ENCODE measurements at regions not wholly inside any gene's neighbourhood (a gene's known extent, or its start where the extent isn't known, plus 50 kb on each side); places are given as distances from the start of the nearest gene placed in this dataset.

DNA sequence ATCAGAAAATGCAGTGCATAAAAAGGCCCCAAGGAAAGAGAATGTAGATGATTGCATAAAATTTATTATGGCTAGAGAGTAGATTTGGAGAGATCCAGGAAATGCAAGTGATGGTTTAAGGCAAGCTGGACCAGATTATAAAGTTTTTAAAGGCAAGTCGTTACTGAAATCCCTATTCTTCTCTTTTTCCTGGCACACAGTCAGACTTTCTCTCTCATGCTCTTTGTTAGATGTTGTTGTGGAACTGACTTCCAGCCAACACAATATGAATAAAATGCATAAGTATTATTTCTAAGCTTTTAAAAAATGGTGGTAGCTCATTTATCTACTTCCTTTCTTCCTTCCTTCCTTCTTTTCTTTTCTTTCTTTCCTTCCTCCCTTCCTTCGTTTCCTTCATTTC is 1085.4 kb upstream of the CDH6 start:
- FAIRE-seq (no peak), DNase-seq (ENCODE audit: low spot score in 2 of 2) (no peak)

DNA sequence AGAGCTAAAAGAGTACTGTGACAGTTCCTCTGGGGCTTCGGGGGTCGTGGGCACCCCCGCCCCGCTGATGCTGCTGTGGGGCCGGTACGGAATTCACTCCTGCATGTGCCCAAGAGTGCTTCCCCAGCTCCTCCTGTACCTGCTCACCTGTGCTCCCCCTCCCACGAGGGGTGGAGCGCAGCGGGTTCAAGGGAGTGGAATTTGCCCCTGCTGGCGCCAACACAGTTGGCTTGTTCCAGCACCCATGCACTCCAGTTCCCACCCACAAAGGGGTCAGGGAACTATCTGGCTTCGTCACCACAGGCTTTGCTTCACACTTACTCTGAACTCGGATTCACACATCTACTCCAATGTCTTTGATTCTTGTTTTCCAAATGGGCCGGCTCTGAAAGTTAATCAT is 1086.9 kb upstream of the CDH6 start:
- no peak for FAIRE-seq
- no peak for DNase-seq (ENCODE audit: low spot score in 2 of 2)

DNA sequence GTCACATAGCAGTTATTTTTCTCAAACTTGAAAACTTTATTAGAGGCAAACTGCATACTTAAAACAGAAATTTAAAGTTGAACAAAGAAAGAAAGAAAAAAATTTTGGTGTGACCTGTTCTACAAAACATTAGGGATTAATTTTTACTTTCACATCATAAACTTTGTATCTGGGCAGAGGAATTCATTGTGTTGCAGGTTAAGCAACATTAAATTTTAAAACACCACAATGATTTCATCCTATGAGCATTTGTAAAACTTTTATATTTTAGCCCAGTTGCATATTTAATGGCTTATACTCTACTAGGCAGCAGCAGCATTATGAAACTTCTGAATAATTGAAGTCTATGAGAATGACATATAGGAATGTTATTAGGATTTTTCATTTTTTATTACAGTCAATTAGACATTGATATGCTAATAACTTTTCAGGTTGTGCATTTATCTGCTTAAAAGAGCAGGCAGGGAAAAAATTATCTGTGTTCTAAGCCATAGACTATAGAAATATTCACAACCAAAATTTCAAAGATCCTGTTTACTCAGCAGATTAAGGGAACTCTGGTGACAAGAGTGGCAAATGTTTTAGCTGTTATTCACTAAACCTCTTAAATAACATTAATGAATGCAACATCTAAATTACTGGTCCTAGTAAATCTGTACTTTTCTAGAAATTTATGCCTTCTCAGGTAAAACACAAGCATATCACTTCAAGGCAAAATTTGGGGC is 1088.5 kb upstream of the CDH6 start:
- FAIRE-seq (no peak), DNase-seq (ENCODE audit: low spot score in 2 of 2) (no peak)

GRCh38 chr5:30103452-30104202 is 1089.9 kb upstream of the CDH6 start:
- DNase-seq (ENCODE audit: low spot score in 2 of 2) (no peak), FAIRE-seq (no peak)

DNA sequence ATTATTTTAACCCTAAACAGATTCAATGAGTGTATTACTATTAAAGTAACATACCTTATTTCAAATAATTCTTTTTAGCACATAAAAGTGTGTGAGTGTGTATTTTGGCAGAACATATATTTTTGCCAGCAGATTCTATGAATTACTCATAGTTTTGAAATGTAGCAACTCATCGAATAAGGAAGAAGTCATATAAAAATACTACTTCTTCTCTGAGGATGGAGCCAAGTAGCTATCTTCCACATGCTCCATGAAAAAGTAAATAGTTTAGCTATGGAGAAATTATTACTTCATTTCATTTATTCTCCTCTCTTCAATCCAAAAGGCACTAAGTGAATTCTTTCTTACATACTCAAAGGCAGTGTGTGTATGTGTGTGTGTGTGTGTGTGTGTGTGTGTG is 1090.4 kb upstream of the CDH6 start:
- DNase-seq (ENCODE audit: low spot score in 2 of 2), result no peak
- no peak for FAIRE-seq

GRCh38 chr5:30102185-30102584 is 1091.3 kb upstream of the CDH6 start:
- no peak for FAIRE-seq
- DNase-seq (ENCODE audit: low spot score in 2 of 2), result no peak

DNA sequence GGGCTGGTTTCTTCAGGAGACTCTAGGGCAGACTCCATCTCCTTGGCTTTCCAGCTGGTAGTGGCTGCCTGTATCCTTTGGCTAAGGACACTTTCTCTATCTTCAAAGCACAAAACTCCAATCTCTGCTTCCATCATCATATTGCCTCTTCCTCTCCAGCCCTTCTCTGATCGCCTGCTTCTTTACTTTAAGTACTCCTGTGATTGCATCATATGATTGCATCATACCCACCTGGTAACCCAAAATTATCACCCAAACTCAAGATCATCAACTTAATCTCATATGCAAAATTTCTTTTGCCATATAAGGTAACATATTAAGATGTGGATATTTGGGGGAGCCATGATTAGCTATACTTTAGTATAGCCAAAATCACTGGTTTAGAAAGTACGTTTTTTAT is 1092.6 kb upstream of the CDH6 start:
- DNase-seq (ENCODE audit: low spot score in 2 of 2), result no peak
- no peak for FAIRE-seq

DNA sequence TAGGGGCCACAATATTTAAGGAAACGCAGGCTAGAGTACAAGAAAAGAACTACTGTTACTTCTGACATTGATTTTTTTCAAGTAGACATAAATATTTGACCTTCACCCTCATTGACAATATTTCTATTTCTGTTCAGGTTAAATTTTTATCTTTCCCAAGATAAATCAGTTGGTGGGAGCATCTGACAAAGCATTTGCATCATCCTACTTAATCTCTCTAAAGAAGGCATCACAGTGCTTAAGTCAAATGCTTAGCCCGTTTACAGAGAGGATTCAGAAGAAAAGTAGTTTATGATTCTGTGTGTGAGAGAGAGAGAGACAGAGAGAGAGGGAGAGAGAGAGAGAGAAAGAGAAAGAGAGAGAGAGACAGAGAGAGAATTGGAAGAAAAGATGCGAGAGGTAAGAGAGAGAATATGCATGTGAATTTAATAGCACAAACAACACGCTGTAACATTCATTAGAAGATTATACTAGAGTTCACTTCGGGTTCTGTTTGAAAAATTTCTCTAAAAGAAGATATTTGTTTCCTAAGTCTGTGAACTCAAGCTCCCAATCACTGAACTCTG is 1093.3 kb upstream of the CDH6 start:
- FAIRE-seq, result no peak

GRCh38 chr5:30099634-30100033 is 1093.9 kb upstream of the CDH6 start:
- DNase-seq (ENCODE audit: low spot score in 2 of 2) (no peak), FAIRE-seq (no peak)

More for the DNA sequence above, 1093.3 kb upstream of the CDH6 start:
- DNase-seq (ENCODE audit: low spot score in 2 of 2), result no peak

- FAIRE-seq, result peak; percentile 60
These were observed 1094.5 kb upstream of the CDH6 start for GRCh38 chr5:30098940-30099339.

GRCh38 chr5:30092548-30092947 is 1100.9 kb upstream of the CDH6 start:
- DNase-seq (ENCODE audit: low spot score in 2 of 2) (no peak), FAIRE-seq (no peak)

More at GRCh38 chr5:30098940-30099339, 1094.5 kb upstream of the CDH6 start:
- no peak for DNase-seq (ENCODE audit: low spot score in 2 of 2)

GRCh38 chr5:30069441-30070263 is 1123.8 kb upstream of the CDH6 start:
- DNase-seq (ENCODE audit: low spot score in 2 of 2) (no peak), FAIRE-seq (no peak)

DNA sequence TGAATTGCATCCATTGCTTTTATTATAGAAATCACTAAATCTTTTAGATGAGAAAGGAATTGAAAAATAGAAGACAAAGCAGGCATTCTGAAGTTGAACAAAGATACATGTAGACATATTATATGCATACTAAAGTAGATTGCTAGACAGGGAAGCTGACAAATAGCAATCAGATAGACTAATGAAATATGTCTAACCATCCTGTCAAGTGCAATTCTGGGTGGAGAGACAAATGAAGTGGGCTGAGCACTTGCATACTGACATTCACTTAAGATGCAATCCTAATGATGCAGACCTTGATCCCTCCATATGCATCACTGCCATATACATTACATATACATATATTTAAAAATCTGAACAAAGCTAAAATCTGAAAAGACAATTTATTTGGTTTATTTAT is 1130.0 kb upstream of the CDH6 start:
- FAIRE-seq (no peak), DNase-seq (ENCODE audit: low spot score in 2 of 2) (no peak)

GRCh38 chr5:30051976-30052375 is 1141.5 kb upstream of the CDH6 start:
- no peak for DNase-seq (ENCODE audit: low spot score in 2 of 2)

GRCh38 chr5:30050056-30050815 is 1143.2 kb upstream of the CDH6 start:
- FAIRE-seq (no peak), DNase-seq (ENCODE audit: low spot score in 2 of 2) (no peak)

More at GRCh38 chr5:30051976-30052375, 1141.5 kb upstream of the CDH6 start:
- FAIRE-seq, result no peak

- FAIRE-seq, result no peak
- DNase-seq (ENCODE audit: low spot score in 2 of 2), result no peak
These were observed 1150.8 kb upstream of the CDH6 start for GRCh38 chr5:30042677-30043076.

DNA sequence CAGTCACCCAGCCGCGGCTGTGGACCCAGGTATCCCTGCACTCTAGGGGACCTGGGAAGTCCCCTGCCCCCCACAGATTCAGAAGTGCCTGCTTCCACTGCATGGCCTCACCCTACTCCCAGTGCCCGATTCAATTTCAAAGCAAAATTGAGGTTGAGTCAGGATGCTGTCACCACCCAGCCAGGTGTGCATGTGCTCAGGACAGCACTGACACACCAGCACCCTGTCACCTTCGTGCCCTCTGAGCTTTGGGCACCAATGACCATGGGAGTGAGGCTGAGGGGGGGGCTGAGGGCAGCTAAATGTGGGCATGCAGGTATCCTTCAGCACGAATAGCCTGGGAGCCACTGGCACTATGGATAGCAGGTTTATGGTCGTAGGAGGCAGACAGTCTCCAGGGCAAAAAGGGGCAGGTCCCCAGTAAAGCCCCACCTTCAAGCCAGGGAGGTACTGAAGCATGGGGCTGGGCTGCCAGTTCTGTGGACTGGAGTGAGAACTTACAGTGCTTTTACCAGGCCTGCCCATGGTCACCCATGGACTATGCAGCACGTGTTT is 1151.6 kb upstream of the CDH6 start:
- FAIRE-seq (no peak), DNase-seq (ENCODE audit: low spot score in 2 of 2) (no peak)

DNA sequence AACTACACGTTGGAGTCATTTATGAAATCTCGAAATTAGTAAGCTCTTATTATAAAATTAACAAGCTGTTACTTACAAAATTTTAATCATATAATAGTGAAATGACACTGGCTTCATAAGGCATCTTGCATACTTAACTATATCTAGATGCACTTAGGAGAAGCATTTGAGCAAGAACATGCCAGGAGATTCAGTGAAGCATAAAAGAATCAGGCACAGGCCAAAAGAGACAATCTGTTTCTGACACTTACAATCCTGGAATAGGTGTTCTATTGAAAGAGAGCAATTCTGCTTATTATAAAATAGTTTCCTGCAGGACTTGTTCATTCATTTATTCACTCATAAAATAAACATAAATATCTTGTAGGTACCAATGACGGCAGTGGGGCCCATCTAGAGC is 1152.2 kb upstream of the CDH6 start:
- DNase-seq (ENCODE audit: low spot score in 2 of 2) (no peak), FAIRE-seq (no peak)

GRCh38 chr5:30040488-30041118 is 1152.9 kb upstream of the CDH6 start:
- FAIRE-seq, result peak; percentile 23
- DNase-seq (ENCODE audit: low spot score in 2 of 2), result peak; percentile 6 to 14

Data from frontal cortex (tissue), 3 donors.